RWPE1 (cell line): ENCODE measurements at regions not wholly inside any gene's neighbourhood (a gene's known extent, or its start where the extent isn't known, plus 50 kb on each side); places are given as distances from the start of the nearest gene placed in this dataset.

Experiments used
- CTCF ChIA-PET: fragments of 350-600 bp; sonication (Branson Sonifier 250); formaldehyde crosslinking; extraction: SDS; loops from one replicate; lab custom pipeline; 2021; lab: Yijun Ruan, JAX
- POLR2A ChIA-PET: fragments of 400-600 bp; formaldehyde crosslinking; extraction: SDS; loops from one replicate; lab custom pipeline; 2020; ENCODE audit warnings: antibody characterized with exemption; ENCODE audit not compliant: low non-redundant PET; lab: Yijun Ruan, JAX
- DNase-seq: peaks from one replicate; pipeline ENCODE4 v3.0.0; 2012; ENCODE audit warnings: low spot score
- H3K27ac ChIP-seq: fragments of 450-650 bp; 2 replicates; pipeline ENCODE4 v1.5.1; 2017
- CTCF ChIP-seq: fragments of 450-650 bp; conservative IDR thresholded peaks from 2 replicates; pipeline ENCODE4 v1.5.1; 2017; ENCODE audit warnings: low read depth, mild to moderate bottlenecking

GRCh38 chr13:70394031-70394548, 285.8 kb upstream of the KLHL1 start:
- CTCF ChIA-PET, result interaction anchor here (0.6 kb wide), 1 partner anchor 1123 kb away, joined by 3 read pairs; no protein-coding TSS in a partner anchor
- TF ChIP-seq CTCF, result no peak

GRCh38 chr13:70391678-70392077, 283.4 kb upstream of the KLHL1 start:
- no peak for TF ChIP-seq CTCF
- POLR2A ChIA-PET, result no interaction called here
- no peak overlapping the region for H3K27ac ChIP-seq
- DNase-seq, result no peak
- CTCF ChIA-PET, result interaction anchor here (0.6 kb wide), 2 partner anchors 63 to 111 kb away, joined by 3 read pairs; no protein-coding TSS in a partner anchor

More at GRCh38 chr13:70394031-70394548, 285.8 kb upstream of the KLHL1 start:
- POLR2A ChIA-PET, result no interaction called here
- no peak overlapping the region for H3K27ac ChIP-seq
- no peak for DNase-seq

GRCh38 chr13:70390968-70391367, 282.7 kb upstream of the KLHL1 start:
- CTCF ChIA-PET, result interaction anchor here (0.6 kb wide), 1 partner anchor 64 kb away, joined by 3 read pairs; no protein-coding TSS in a partner anchor
- no peak for DNase-seq
- TF ChIP-seq CTCF, result no peak
- POLR2A ChIA-PET, result no interaction called here
- no peak overlapping the region for H3K27ac ChIP-seq

- ChIA-PET CTCF (no interaction called here), POLR2A (no interaction called here)
- H3K27ac ChIP-seq, result no peak overlapping the region
- no peak for TF ChIP-seq CTCF
- no peak for DNase-seq
These were observed 281.8 kb upstream of the KLHL1 start for GRCh38 chr13:70390064-70390463.

GRCh38 chr13:70388935-70389334, 280.7 kb upstream of the KLHL1 start:
- ChIA-PET POLR2A (no interaction called here), CTCF (no interaction called here)
- H3K27ac ChIP-seq, result no peak overlapping the region

GRCh38 chr13:70386919-70387318, 278.7 kb upstream of the KLHL1 start:
- DNase-seq, result no peak
- TF ChIP-seq CTCF, result no peak
- ChIA-PET CTCF (no interaction called here), POLR2A (no interaction called here)
- no peak overlapping the region for H3K27ac ChIP-seq

More at GRCh38 chr13:70388935-70389334, 280.7 kb upstream of the KLHL1 start:
- no peak for TF ChIP-seq CTCF
- no peak for DNase-seq
